Naive thymus-derived CD4-positive, alpha-beta T cell (primary cell): ENCODE measurements at regions not wholly inside any gene's neighbourhood (a gene's known extent, or its start where the extent isn't known, plus 50 kb on each side); places are given as distances from the start of the nearest gene placed in this dataset.

Source experiments
- ATAC-seq: fragments of 150-1000 bp; cut with Tn5 transposase; 2 replicates; pipeline ENCODE4 v1.10.0; 2021; ENCODE audit warnings: mild to moderate bottlenecking, moderate library complexity
- CTCF ChIA-PET: fragments of 350-600 bp; sonication (Branson Sonifier 250); formaldehyde crosslinking; loops from one replicate; lab custom pipeline; 2021; ENCODE audit warnings: antibody characterized with exemption; lab: Charles Lee
- POLR2A ChIA-PET: fragments of 350-600 bp; sonication (Branson Sonifier 250); formaldehyde crosslinking; loops from one replicate; lab custom pipeline; 2021; ENCODE audit warnings: antibody characterized with exemption, inconsistent platforms; lab: Charles Lee
- DNase-seq, 9 donors: peaks; one replicate each; pipeline versions ENCODE4 v3.0.0 to v3.0.0-alpha.2; 2020 to 2022; ENCODE audit warnings: mixed read lengths in 1 of 9
- H3K27ac ChIP-seq: one replicate; pipeline ENCODE4 v1.7.0; 2013; ENCODE audit warnings: mild to moderate bottlenecking, low read depth, low read length, moderate library complexity
- H3K27me3 ChIP-seq, 2 donors: one replicate each; pipeline ENCODE4 v1.7.0; 2013; ENCODE audit warnings: low read length in 2 of 2, mild to moderate bottlenecking in 2 of 2, moderate library complexity in 2 of 2; ENCODE audit not compliant: control insufficient read depth in 2 of 2, insufficient read depth in 2 of 2
- H3K36me3 ChIP-seq, 3 experiments: 1 replicate in 2 of 3; 2 replicates in 1 of 3; pipeline ENCODE4 v1.7.0; 2013; ENCODE audit warnings: low read length in 3 of 3, mild to moderate bottlenecking in 3 of 3, moderate library complexity in 1 of 3; ENCODE audit not compliant: insufficient read depth in 3 of 3, control insufficient read depth in 2 of 3
- H3K4me1 ChIP-seq, 2 donors: one replicate each; pipeline ENCODE4 v1.7.0; 2013; ENCODE audit warnings: low read length in 2 of 2, mild to moderate bottlenecking in 2 of 2, moderate library complexity in 1 of 2; ENCODE audit not compliant: control insufficient read depth in 2 of 2, insufficient read depth in 2 of 2
- H3K4me3 ChIP-seq: 2 replicates; pipeline ENCODE4 v1.7.0; 2013; ENCODE audit warnings: mild to moderate bottlenecking, low read length
- H3K9me3 ChIP-seq, 3 experiments: 1 replicate in 2 of 3; 2 replicates in 1 of 3; pipeline ENCODE4 v1.7.0; 2013; ENCODE audit warnings: low read length in 3 of 3; ENCODE audit not compliant: control insufficient read depth in 2 of 3
- H3K27ac Mint-ChIP-seq, 9 donors: one replicate each; pipeline ENCODE4 v1.8.0; 2020 to 2022; ENCODE audit warnings: mixed read lengths in 9 of 9, mild to moderate bottlenecking in 8 of 9, moderate library complexity in 5 of 9, inconsistent platforms in 2 of 9
- H3K27me3 Mint-ChIP-seq, 5 donors: one replicate each; pipeline ENCODE4 v1.8.0; 2021 to 2022; ENCODE audit warnings: mixed read lengths in 5 of 5, mild to moderate bottlenecking in 1 of 5
- H3K36me3 Mint-ChIP-seq, 5 donors: one replicate each; pipeline ENCODE4 v1.8.0; 2020 to 2022; ENCODE audit warnings: mixed read lengths in 5 of 5, mild to moderate bottlenecking in 3 of 5, inconsistent platforms in 1 of 5
- H3K4me1 Mint-ChIP-seq, 7 donors: one replicate each; pipeline ENCODE4 v1.8.0; 2020 to 2022; ENCODE audit warnings: mixed read lengths in 7 of 7, mild to moderate bottlenecking in 3 of 7, inconsistent platforms in 1 of 7
- H3K4me3 Mint-ChIP-seq, 10 donors: one replicate each; pipeline ENCODE4 v1.8.0; 2020 to 2022; ENCODE audit warnings: mild to moderate bottlenecking in 10 of 10, mixed read lengths in 10 of 10, moderate library complexity in 6 of 10, inconsistent platforms in 2 of 10
- H3K9me3 Mint-ChIP-seq, 11 donors: one replicate each; pipeline ENCODE4 v1.8.0; 2020 to 2022; ENCODE audit warnings: mixed read lengths in 11 of 11, mild to moderate bottlenecking in 4 of 11, inconsistent platforms in 1 of 11, moderate library complexity in 1 of 11
- intact Hi-C, 2 donors: fragments of 100-400 bp; cut with micrococcal nuclease; formaldehyde crosslinking; loops; one replicate each; pipeline ENCODE4 v1.15.1; 2023

DNA sequence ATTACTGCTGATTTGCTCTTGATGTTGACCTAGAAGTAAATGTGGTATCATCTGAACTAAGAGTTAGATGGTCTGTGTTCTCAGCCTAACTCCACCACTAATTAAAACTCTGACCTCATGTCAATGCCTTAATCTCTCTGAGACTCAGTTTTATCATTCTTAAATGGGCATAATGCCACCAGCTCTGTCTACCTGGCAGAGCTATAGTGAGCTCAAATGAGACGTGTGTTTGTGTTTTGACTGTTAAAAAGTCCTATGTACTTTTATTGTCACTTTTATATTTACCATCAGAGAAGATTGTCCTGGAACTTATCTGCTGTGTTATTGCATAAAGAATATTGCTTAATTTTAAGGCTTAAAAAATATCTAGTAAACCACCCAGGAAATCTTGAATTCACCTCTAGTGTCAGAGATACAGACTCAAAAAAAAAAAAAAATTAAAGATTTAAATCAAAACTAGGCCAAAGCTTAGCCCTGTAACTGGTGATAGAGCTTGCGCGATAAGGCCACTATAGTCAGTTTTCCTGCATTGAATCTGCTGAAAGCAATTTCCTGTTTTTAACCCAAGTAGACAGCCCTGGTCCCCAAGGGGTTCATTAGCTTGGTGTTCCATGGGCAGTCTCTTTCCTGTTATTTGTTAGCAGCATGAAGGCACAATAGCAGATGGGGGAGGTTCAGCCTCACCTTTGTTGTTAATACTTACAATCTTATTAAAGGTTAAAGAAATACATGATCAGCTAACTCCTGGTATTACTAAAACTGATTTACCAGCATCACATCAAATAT is 261.8 kb downstream of the ATP23 start:
- no peaks in the 10 kb centered on the region for H3K4me1 ChIP-seq
- peaks cover 0 to 30% (median 23%) of the 10 kb centered on the region in 5 donors for H3K27me3 Mint-ChIP-seq
- H3K36me3 ChIP-seq = no peaks in the 10 kb centered on the region
- no peak overlapping the region for H3K4me3 ChIP-seq
- ATAC-seq (no peak), DNase-seq (no peak)
- H3K36me3 Mint-ChIP-seq = no peaks in the 10 kb centered on the region
- ChIA-PET POLR2A (no interaction called here), CTCF (no interaction called here)
- peaks cover 0 to 2% (median 0%) of the 10 kb centered on the region in 11 donors for H3K9me3 Mint-ChIP-seq
- no peak overlapping the region for H3K27ac Mint-ChIP-seq
- no peaks in the 10 kb centered on the region for H3K27me3 ChIP-seq
- intact Hi-C loops = no loop called here
- H3K4me3 Mint-ChIP-seq = no peak overlapping the region
- no peak overlapping the region for H3K27ac ChIP-seq
- no peaks in the 10 kb centered on the region for H3K4me1 Mint-ChIP-seq
- no peaks in the 10 kb centered on the region for H3K9me3 ChIP-seq

DNA sequence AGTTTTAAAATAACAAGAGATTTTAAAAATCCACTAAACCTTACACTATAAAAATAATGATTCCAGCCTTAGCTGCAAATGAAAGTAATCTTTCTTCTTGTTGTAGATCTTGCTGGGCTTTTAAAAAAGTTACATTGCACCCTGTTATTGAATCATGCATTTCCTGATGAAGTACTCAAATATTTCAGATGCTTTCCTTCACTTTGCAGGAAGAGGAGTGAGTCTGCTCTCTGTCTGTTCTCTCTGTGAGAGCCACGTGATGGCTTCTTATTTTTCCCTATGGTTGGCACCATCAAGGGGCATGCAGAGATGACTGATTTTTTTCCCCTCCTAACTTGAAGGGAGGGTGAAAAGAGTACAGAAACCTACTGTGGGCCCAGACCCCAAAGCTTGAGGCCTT is 262.7 kb downstream of the ATP23 start:
- Histone ChIP-seq H3K9me3 (no peaks in the 10 kb centered on the region), H3K27me3 (no peaks in the 10 kb centered on the region), H3K36me3 (no peaks in the 10 kb centered on the region), H3K27ac (no peak overlapping the region), H3K4me1 (no peaks in the 10 kb centered on the region), H3K4me3 (no peak overlapping the region)
- H3K4me1 Mint-ChIP-seq = no peaks in the 10 kb centered on the region
- DNase-seq (no peak), ATAC-seq (no peak)
- ChIA-PET POLR2A (no interaction called here), CTCF (no interaction called here)
- no peak overlapping the region for H3K27ac Mint-ChIP-seq
- no peaks in the 10 kb centered on the region for H3K36me3 Mint-ChIP-seq
- peaks cover 0 to 2% (median 0%) of the 10 kb centered on the region in 11 donors for H3K9me3 Mint-ChIP-seq
- H3K27me3 Mint-ChIP-seq = peaks cover 0 to 28% (median 18%) of the 10 kb centered on the region in 5 donors
- intact Hi-C loops = no loop called here
- no peak overlapping the region for H3K4me3 Mint-ChIP-seq

DNA sequence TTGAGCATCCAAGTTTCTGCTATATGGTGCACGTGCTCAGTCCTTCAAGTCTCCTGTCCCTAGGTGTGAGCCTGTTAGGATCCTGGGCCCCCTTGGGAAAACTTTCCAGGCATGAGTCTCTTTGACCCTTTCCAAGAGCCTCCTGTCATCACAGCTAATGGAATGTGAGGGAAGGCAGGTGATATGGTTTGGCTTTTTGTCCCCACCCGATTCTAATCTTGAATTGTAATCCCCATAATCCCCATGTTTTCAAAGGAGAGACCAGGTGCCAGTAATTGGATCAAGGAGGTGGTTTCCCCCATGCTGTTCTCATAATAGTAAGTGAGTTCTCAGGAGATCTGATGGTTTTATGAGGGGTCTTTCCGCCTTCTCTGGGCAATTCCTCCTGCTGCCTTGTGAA is 265.5 kb downstream of the ATP23 start:
- H3K36me3 ChIP-seq = no peaks in the 10 kb centered on the region
- H3K4me1 ChIP-seq = no peaks in the 10 kb centered on the region
- no peaks in the 10 kb centered on the region for H3K27me3 ChIP-seq
- intact Hi-C loops = no loop called here
- no peak overlapping the region for H3K4me3 ChIP-seq
- no peak for DNase-seq
- POLR2A ChIA-PET = no interaction called here
- no peak overlapping the region for H3K27ac ChIP-seq
- Mint-ChIP-seq H3K36me3 (no peaks in the 10 kb centered on the region), H3K27me3 (peaks cover 0 to 18% (median 8%) of the 10 kb centered on the region in 5 donors), H3K9me3 (peaks cover 0 to 2% (median 0%) of the 10 kb centered on the region in 11 donors), H3K27ac (no peak overlapping the region), H3K4me1 (no peaks in the 10 kb centered on the region), H3K4me3 (no peak overlapping the region)
- no peak for ATAC-seq
- CTCF ChIA-PET = no interaction called here
- H3K9me3 ChIP-seq = no peaks in the 10 kb centered on the region

DNA sequence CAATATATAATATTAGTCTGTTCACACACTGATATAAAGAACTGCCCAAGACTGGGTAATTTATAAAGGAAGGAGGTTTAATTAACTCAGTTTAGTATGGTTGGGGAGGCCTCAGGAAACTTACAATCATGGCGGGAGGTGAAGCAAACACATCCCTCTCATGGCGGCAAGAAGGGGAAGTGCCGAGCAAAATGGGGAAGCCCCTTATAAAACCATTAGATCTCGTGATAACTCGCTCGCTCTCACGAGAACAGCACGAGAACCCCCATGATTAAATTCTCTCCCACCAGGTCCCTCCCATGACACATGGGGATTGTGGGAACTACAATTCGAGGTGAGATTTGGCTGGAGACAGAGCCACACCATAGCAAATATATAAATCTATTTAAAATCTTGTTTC is 269.8 kb downstream of the ATP23 start:
- Histone ChIP-seq H3K9me3 (no peaks in the 10 kb centered on the region), H3K4me1 (no peaks in the 10 kb centered on the region), H3K27ac (no peak overlapping the region), H3K36me3 (no peaks in the 10 kb centered on the region), H3K4me3 (no peak overlapping the region), H3K27me3 (no peaks in the 10 kb centered on the region)
- Mint-ChIP-seq H3K36me3 (no peaks in the 10 kb centered on the region), H3K4me1 (no peaks in the 10 kb centered on the region), H3K9me3 (peaks cover 0 to 2% (median 0%) of the 10 kb centered on the region in 11 donors), H3K27me3 (peaks cover 0 to 23% (median 3%) of the 10 kb centered on the region in 5 donors), H3K4me3 (no peak overlapping the region), H3K27ac (no peak overlapping the region)
- intact Hi-C loops = no loop called here
- POLR2A ChIA-PET = no interaction called here
- DNase-seq (no peak), ATAC-seq (no peak)
- CTCF ChIA-PET = no interaction called here

DNA sequence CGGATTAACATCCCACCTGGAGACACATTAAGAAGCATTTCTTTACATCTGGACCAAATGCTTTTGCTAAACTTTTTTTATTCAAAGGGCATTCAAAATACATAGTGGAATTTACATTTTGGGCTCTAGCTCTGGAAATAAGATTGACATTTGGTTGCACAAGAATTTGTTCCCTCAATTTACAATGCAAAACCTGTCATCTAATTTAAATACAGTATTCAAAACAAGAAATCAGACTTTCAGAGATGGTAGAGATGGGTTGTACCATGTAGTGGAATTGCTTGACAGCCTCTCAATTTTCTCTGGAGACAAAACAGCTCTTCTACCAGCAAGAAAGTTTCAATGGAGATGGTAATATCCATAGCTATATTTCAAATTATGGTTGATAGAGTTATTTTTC is 275.8 kb downstream of the ATP23 start:
- intact Hi-C loops = no loop called here
- POLR2A ChIA-PET = no interaction called here
- H3K27me3 ChIP-seq = no peaks in the 10 kb centered on the region
- H3K4me3 ChIP-seq = no peak overlapping the region
- no peaks in the 10 kb centered on the region for H3K9me3 ChIP-seq
- no peak overlapping the region for H3K27ac ChIP-seq
- CTCF ChIA-PET = no interaction called here
- H3K27ac Mint-ChIP-seq = no peak overlapping the region
- DNase-seq (no peak), ATAC-seq (no peak)
- peaks cover 0 to 10% (median 0%) of the 10 kb centered on the region in 5 donors for H3K27me3 Mint-ChIP-seq
- H3K4me1 ChIP-seq = no peaks in the 10 kb centered on the region
- H3K4me3 Mint-ChIP-seq = no peak overlapping the region
- peaks cover 0 to 2% (median 0%) of the 10 kb centered on the region in 11 donors for H3K9me3 Mint-ChIP-seq
- H3K4me1 Mint-ChIP-seq = no peaks in the 10 kb centered on the region
- no peaks in the 10 kb centered on the region for H3K36me3 Mint-ChIP-seq
- no peaks in the 10 kb centered on the region for H3K36me3 ChIP-seq

DNA sequence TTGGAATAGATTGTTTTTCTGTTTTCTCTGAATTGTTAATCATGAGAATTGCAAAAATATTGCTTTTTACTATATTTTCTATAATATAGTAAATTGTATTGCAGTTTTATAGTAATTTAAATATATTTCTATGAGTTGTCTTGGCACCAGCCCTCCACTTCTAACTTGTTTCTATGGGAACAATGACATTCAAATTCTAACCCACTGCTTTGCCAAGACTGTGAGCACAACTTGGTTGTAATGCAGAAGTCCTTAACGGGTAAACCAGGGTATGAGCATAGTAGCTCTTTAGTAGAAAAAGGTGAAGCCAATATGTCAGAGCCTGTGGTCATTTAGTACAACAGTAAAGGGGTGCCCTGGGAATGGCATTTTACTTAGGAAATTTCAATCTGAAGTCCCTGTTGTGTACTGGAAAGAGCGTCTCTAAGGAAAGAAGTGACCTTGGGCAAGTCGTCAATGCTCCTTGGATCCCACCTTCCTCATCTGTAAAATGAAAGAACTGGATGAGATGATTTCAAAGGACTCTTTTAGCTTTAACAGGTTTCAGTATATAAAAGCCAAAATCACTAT is 283.3 kb downstream of the ATP23 start:
- ATAC-seq (no peak), DNase-seq (no peak)
- Histone ChIP-seq H3K36me3 (no peaks in the 10 kb centered on the region), H3K27ac (no peak overlapping the region), H3K27me3 (no peaks in the 10 kb centered on the region), H3K9me3 (no peaks in the 10 kb centered on the region), H3K4me1 (no peaks in the 10 kb centered on the region), H3K4me3 (no peak overlapping the region)
- CTCF ChIA-PET = no interaction called here
- Mint-ChIP-seq H3K27me3 (peaks cover 0 to 17% (median 4%) of the 10 kb centered on the region in 5 donors), H3K4me1 (no peaks in the 10 kb centered on the region), H3K36me3 (no peaks in the 10 kb centered on the region), H3K4me3 (no peak overlapping the region), H3K9me3 (peaks cover 0 to 4% (median 3%) of the 10 kb centered on the region in 11 donors), H3K27ac (no peak overlapping the region)
- POLR2A ChIA-PET = no interaction called here
- intact Hi-C loops = no loop called here
